Natural killer cell treated with Interleukin-12 subunit alpha and Interleukin-12 subunit beta and Interleukin-15 and Interleukin-18, amount 100 ng/mL, for 72 hours (primary cell): ENCODE measurements at regions not wholly inside any gene's neighbourhood (a gene's known extent, or its start where the extent isn't known, plus 50 kb on each side); places are given as distances from the start of the nearest gene placed in this dataset.

Experiments used
- ATAC-seq, 2 donors: fragments of 150-1000 bp; cut with Tn5 transposase in 1 of 2; sonication (Bioruptor Pico), chemical (Tn5 transposase) in 1 of 2; 2 replicates each; pipeline ENCODE4 v1.10.0; 2021
- DNase-seq: peaks from one replicate; pipeline ENCODE4 v3.0.0; 2022; ENCODE audit warnings: low spot score
- H3K27ac Mint-ChIP-seq, 2 donors: 1 replicate in 1 of 2; 2 replicates in 1 of 2; pipeline ENCODE4 v1.8.0; 2022; ENCODE audit warnings: mixed read lengths in 2 of 2, mild to moderate bottlenecking in 1 of 2, moderate library complexity in 1 of 2
- H3K27me3 Mint-ChIP-seq, 2 donors: 1 replicate in 1 of 2; 2 replicates in 1 of 2; pipeline ENCODE4 v1.8.0; 2022; ENCODE audit warnings: mixed read lengths in 2 of 2
- H3K36me3 Mint-ChIP-seq: one replicate; pipeline ENCODE4 v1.8.0; 2022; ENCODE audit warnings: mixed read lengths
- H3K4me1 Mint-ChIP-seq, 2 donors: 1 replicate in 1 of 2; 2 replicates in 1 of 2; pipeline ENCODE4 v1.8.0; 2022; ENCODE audit warnings: low read depth in 2 of 2, mixed read lengths in 2 of 2, mild to moderate bottlenecking in 1 of 2
- H3K4me3 Mint-ChIP-seq: one replicate; pipeline ENCODE4 v1.8.0; 2022; ENCODE audit warnings: mixed read lengths
- H3K9me3 Mint-ChIP-seq: 2 replicates; pipeline ENCODE4 v1.8.0; 2022; ENCODE audit warnings: mixed read lengths

GRCh38 chr3:80278056-80278455, 510.3 kb upstream of the ROBO1 start:
- DNase-seq, result no peak
- Mint-ChIP-seq H3K27me3 (no peaks in the 10 kb centered on the region), H3K27ac (no peak overlapping the region), H3K36me3 (peaks cover 4% of the 10 kb centered on the region), H3K9me3 (peaks cover 13% of the 10 kb centered on the region), H3K4me3 (no peak overlapping the region), H3K4me1 (no peaks in the 10 kb centered on the region)
- no peak for ATAC-seq

- Mint-ChIP-seq H3K27ac (no peak overlapping the region), H3K4me1 (no peaks in the 10 kb centered on the region), H3K36me3 (no peaks in the 10 kb centered on the region), H3K4me3 (no peak overlapping the region), H3K9me3 (peaks cover 9% of the 10 kb centered on the region), H3K27me3 (no peaks in the 10 kb centered on the region)
- ATAC-seq, result no peak
- no peak for DNase-seq
Measured at GRCh38 chr3:80275120-80275519, 507.3 kb upstream of the ROBO1 start.

- DNase-seq (no peak), ATAC-seq (no peak)
- H3K4me1 Mint-ChIP-seq, result no peaks in the 10 kb centered on the region
- H3K4me3 Mint-ChIP-seq, result no peak overlapping the region
- H3K36me3 Mint-ChIP-seq, result peaks cover 10% of the 10 kb centered on the region
- H3K27ac Mint-ChIP-seq, result no peak overlapping the region
- peaks cover 17% of the 10 kb centered on the region for H3K9me3 Mint-ChIP-seq
- H3K27me3 Mint-ChIP-seq, result no peaks in the 10 kb centered on the region
Measured at GRCh38 chr3:80263260-80263659, 495.5 kb upstream of the ROBO1 start.

GRCh38 chr3:80261082-80261481, 493.3 kb upstream of the ROBO1 start:
- DNase-seq, result no peak
- H3K4me3 Mint-ChIP-seq, result no peak overlapping the region

GRCh38 chr3:80259736-80260135, 491.9 kb upstream of the ROBO1 start:
- no peak overlapping the region for H3K4me3 Mint-ChIP-seq
- ATAC-seq (no peak), DNase-seq (no peak)
- no peaks in the 10 kb centered on the region for H3K4me1 Mint-ChIP-seq
- H3K9me3 Mint-ChIP-seq, result peaks cover 18% of the 10 kb centered on the region
- no peak overlapping the region for H3K27ac Mint-ChIP-seq
- H3K27me3 Mint-ChIP-seq, result no peaks in the 10 kb centered on the region
- H3K36me3 Mint-ChIP-seq, result peaks cover 2% of the 10 kb centered on the region

More at GRCh38 chr3:80261082-80261481, 493.3 kb upstream of the ROBO1 start:
- H3K36me3 Mint-ChIP-seq, result peaks cover 10% of the 10 kb centered on the region
- H3K9me3 Mint-ChIP-seq, result peaks cover 24% of the 10 kb centered on the region
- no peak overlapping the region for H3K27ac Mint-ChIP-seq
- no peaks in the 10 kb centered on the region for H3K27me3 Mint-ChIP-seq
- no peaks in the 10 kb centered on the region for H3K4me1 Mint-ChIP-seq
- no peak for ATAC-seq

- DNase-seq (no peak), ATAC-seq (no peak)
- H3K4me1 Mint-ChIP-seq, result no peaks in the 10 kb centered on the region
- no peak overlapping the region for H3K4me3 Mint-ChIP-seq
- no peaks in the 10 kb centered on the region for H3K27me3 Mint-ChIP-seq
- peaks cover 17% of the 10 kb centered on the region for H3K9me3 Mint-ChIP-seq
- peaks cover 20% of the 10 kb centered on the region for H3K36me3 Mint-ChIP-seq
- H3K27ac Mint-ChIP-seq, result no peak overlapping the region
Measured at GRCh38 chr3:80252113-80252512, 484.3 kb upstream of the ROBO1 start.

GRCh38 chr3:80247766-80248165, 480.0 kb upstream of the ROBO1 start:
- no peaks in the 10 kb centered on the region for H3K4me1 Mint-ChIP-seq
- H3K36me3 Mint-ChIP-seq, result peaks cover 20% of the 10 kb centered on the region
- H3K27me3 Mint-ChIP-seq, result no peaks in the 10 kb centered on the region
- H3K27ac Mint-ChIP-seq, result no peak overlapping the region
- ATAC-seq, result no peak
- no peak for DNase-seq
- H3K9me3 Mint-ChIP-seq, result peaks cover 20% of the 10 kb centered on the region
- H3K4me3 Mint-ChIP-seq, result no peak overlapping the region

GRCh38 chr3:80244390-80244789, 476.6 kb upstream of the ROBO1 start:
- no peaks in the 10 kb centered on the region for H3K4me1 Mint-ChIP-seq
- ATAC-seq, result no peak
- no peaks in the 10 kb centered on the region for H3K27me3 Mint-ChIP-seq
- H3K36me3 Mint-ChIP-seq, result peaks cover 18% of the 10 kb centered on the region
- no peak for DNase-seq
- peaks cover 24% of the 10 kb centered on the region for H3K9me3 Mint-ChIP-seq
- H3K4me3 Mint-ChIP-seq, result no peak overlapping the region
- no peak overlapping the region for H3K27ac Mint-ChIP-seq

DNA sequence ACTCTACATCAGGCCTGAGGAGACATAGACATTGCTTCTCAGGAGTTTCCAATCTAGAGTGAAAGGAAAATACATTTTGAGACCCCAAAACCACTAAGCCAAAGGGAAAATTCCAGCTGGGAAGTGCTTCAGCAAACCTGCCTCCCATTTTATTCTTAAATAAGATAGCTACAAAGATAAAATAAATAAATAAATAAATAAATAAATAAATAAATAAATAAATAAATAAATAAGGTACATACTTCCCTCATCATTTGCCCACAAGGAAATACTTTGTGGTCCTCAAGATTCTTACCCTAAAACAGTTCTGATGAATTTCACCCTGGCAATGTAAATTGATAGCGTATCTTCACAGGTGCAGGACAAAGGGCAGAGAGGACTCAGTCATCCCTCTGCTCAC, 474.0 kb upstream of the ROBO1 start:
- Mint-ChIP-seq H3K27ac (no peak overlapping the region), H3K4me3 (no peak overlapping the region), H3K27me3 (no peaks in the 10 kb centered on the region), H3K36me3 (no peaks in the 10 kb centered on the region), H3K4me1 (no peaks in the 10 kb centered on the region), H3K9me3 (peaks cover 13% of the 10 kb centered on the region)
- ATAC-seq (no peak), DNase-seq (no peak)

- H3K36me3 Mint-ChIP-seq, result peaks cover 7% of the 10 kb centered on the region
- H3K27me3 Mint-ChIP-seq, result no peaks in the 10 kb centered on the region
- no peak overlapping the region for H3K4me3 Mint-ChIP-seq
- DNase-seq (no peak), ATAC-seq (no peak)
- peaks cover 15% of the 10 kb centered on the region for H3K9me3 Mint-ChIP-seq
- no peak overlapping the region for H3K27ac Mint-ChIP-seq
- no peaks in the 10 kb centered on the region for H3K4me1 Mint-ChIP-seq
Measured at GRCh38 chr3:80239301-80239700, 471.5 kb upstream of the ROBO1 start.

- no peak overlapping the region for H3K4me3 Mint-ChIP-seq
- DNase-seq (no peak), ATAC-seq (no peak)
- H3K36me3 Mint-ChIP-seq, result peaks cover 7% of the 10 kb centered on the region
- H3K27me3 Mint-ChIP-seq, result no peaks in the 10 kb centered on the region
- no peak overlapping the region for H3K27ac Mint-ChIP-seq
- H3K9me3 Mint-ChIP-seq, result peaks cover 13% of the 10 kb centered on the region
- H3K4me1 Mint-ChIP-seq, result no peaks in the 10 kb centered on the region
Measured at GRCh38 chr3:80238606-80239005, 470.8 kb upstream of the ROBO1 start.

DNA sequence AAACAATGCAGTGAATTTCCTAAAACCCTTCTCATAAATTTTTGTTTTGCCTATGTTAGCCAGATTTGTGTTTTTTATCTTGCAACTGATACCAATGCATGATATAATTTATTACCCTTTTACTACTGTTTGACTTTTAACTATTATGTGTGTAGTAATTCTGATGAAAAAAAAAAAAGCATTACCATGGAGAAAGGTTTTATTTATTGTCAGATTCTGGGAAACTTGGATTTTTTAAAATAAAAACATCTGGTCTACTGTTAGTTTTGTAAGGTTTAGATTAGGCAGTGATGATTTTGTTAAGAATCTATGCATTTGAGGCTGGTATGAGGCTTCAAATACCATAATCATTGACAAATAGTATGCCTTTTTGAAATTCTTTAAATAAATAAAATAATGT, 470.4 kb upstream of the ROBO1 start:
- no peak overlapping the region for H3K27ac Mint-ChIP-seq
- ATAC-seq (no peak), DNase-seq (no peak)
- no peak overlapping the region for H3K4me3 Mint-ChIP-seq
- no peaks in the 10 kb centered on the region for H3K4me1 Mint-ChIP-seq
- H3K36me3 Mint-ChIP-seq, result peaks cover 7% of the 10 kb centered on the region
- no peaks in the 10 kb centered on the region for H3K27me3 Mint-ChIP-seq
- H3K9me3 Mint-ChIP-seq, result peaks cover 11% of the 10 kb centered on the region

DNA sequence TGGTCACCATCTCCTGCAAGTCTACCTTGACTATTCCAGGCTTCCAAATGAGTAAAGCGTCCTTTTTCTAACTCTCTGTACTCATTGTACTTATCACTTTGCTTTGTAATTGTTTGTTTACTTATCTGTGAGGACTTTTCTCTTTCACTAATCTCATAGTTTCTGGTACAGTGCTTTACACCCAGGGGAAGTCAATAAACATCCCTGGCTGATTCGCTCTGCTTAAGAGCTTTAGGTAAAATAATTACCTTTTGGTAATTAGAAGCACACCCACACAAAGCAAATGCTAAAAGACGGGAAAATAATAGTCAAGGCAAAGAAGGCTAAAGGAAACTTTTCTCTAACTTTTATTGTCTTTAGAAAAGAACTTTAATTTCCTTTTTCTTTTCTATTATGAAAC, 466.9 kb upstream of the ROBO1 start:
- Mint-ChIP-seq H3K4me3 (no peak overlapping the region), H3K4me1 (no peaks in the 10 kb centered on the region), H3K36me3 (peaks cover 7% of the 10 kb centered on the region), H3K27me3 (no peaks in the 10 kb centered on the region), H3K9me3 (peaks cover 8% of the 10 kb centered on the region), H3K27ac (no peak overlapping the region)
- DNase-seq (no peak), ATAC-seq (no peak)

GRCh38 chr3:80233576-80233975, 465.8 kb upstream of the ROBO1 start:
- H3K9me3 Mint-ChIP-seq, result peaks cover 11% of the 10 kb centered on the region
- no peaks in the 10 kb centered on the region for H3K27me3 Mint-ChIP-seq
- ATAC-seq (no peak), DNase-seq (no peak)
- no peaks in the 10 kb centered on the region for H3K4me1 Mint-ChIP-seq
- no peak overlapping the region for H3K4me3 Mint-ChIP-seq
- H3K36me3 Mint-ChIP-seq, result peaks cover 7% of the 10 kb centered on the region
- H3K27ac Mint-ChIP-seq, result no peak overlapping the region

DNA sequence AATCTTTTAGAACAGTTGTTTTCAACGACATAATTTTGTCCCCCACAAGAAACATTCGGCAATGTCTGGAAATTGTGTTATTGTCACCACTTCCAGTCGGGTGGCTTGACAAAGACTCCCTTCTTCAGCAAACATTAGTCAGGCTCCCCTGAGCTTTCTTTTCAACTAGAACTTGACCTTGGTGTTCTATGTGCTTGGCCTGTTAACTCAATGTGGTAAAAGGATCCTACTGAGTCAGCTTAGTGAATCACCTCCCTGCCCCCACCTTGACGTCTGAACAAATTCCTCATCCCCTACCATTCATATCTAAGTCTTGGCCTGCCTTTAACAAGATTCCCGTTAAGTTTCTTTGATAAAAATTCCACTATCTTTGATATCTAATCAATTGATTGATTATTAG, 465.0 kb upstream of the ROBO1 start:
- H3K27ac Mint-ChIP-seq, result no peak overlapping the region
- H3K9me3 Mint-ChIP-seq, result peaks cover 11% of the 10 kb centered on the region
- H3K4me1 Mint-ChIP-seq, result no peaks in the 10 kb centered on the region
- ATAC-seq, result no peak
- no peaks in the 10 kb centered on the region for H3K27me3 Mint-ChIP-seq
- no peak overlapping the region for H3K4me3 Mint-ChIP-seq
- peaks cover 8% of the 10 kb centered on the region for H3K36me3 Mint-ChIP-seq
- no peak for DNase-seq
